ENCODE measurements at regions not wholly inside any gene's neighbourhood (a gene's known extent, or its start where the extent isn't known, plus 50 kb on each side); places are given as distances from the start of the nearest gene placed in this dataset.

- TF ChIP-seq POLR2A (IDR thresholded peaks at IDR 0.05): no peak
- TF ChIP-seq, protein P1, sequence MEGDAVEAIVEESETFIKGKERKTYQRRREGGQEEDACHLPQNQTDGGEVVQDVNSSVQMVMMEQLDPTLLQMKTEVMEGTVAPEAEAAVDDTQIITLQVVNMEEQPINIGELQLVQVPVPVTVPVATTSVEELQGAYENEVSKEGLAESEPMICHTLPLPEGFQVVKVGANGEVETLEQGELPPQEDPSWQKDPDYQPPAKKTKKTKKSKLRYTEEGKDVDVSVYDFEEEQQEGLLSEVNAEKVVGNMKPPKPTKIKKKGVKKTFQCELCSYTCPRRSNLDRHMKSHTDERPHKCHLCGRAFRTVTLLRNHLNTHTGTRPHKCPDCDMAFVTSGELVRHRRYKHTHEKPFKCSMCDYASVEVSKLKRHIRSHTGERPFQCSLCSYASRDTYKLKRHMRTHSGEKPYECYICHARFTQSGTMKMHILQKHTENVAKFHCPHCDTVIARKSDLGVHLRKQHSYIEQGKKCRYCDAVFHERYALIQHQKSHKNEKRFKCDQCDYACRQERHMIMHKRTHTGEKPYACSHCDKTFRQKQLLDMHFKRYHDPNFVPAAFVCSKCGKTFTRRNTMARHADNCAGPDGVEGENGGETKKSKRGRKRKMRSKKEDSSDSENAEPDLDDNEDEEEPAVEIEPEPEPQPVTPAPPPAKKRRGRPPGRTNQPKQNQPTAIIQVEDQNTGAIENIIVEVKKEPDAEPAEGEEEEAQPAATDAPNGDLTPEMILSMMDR (IDR thresholded peaks at IDR 0.05): no peak
These were observed 72.5 kb upstream of the GPR158 start for GRCh38 chr10:25102147-25102822.

Measured in esophagus squamous epithelium (tissue), 4 donors.